Hepatocyte (in vitro differentiated cells): ENCODE measurements at regions not wholly inside any gene's neighbourhood (a gene's known extent, or its start where the extent isn't known, plus 50 kb on each side); places are given as distances from the start of the nearest gene placed in this dataset.
"Not testable (repeated sequence)": the region's sequence is repeated elsewhere in the genome, so short reads cannot be mapped to it uniquely, and the experiment has no call there.

Experiments used
- DNase-seq: peaks from one replicate; pipeline ENCODE4 v3.0.0-alpha.2; 2016; ENCODE audit warnings: low spot score
- H2AFZ ChIP-seq: fragments of 200-600 bp; sonication (generic); 2 replicates; pipeline ENCODE4 v1.6.0; 2016; ENCODE audit warnings: antibody characterized with exemption, mild to moderate bottlenecking
- H3K27ac ChIP-seq: fragments of 200-600 bp; sonication (generic); 2 replicates; pipeline ENCODE4 v1.5.1; 2016; ENCODE audit warnings: mild to moderate bottlenecking
- H3K27me3 ChIP-seq: fragments of 200-600 bp; sonication (generic); 2 replicates; pipeline ENCODE4 v1.6.1; 2016
- H3K36me3 ChIP-seq: fragments of 200-600 bp; sonication (generic); replicated peaks from 2 replicates; pipeline ENCODE4 v1.5.1; 2016; ENCODE audit warnings: low read depth; ENCODE audit not compliant: insufficient read depth
- H3K4me1 ChIP-seq: fragments of 200-600 bp; sonication (generic); 2 replicates; pipeline ENCODE4 v1.5.1; 2016; ENCODE audit warnings: mild to moderate bottlenecking, moderate library complexity; ENCODE audit not compliant: insufficient read depth
- H3K4me2 ChIP-seq: fragments of 200-600 bp; sonication (generic); 2 replicates; pipeline ENCODE4 v1.6.0; 2016
- H3K4me3 ChIP-seq: fragments of 200-600 bp; sonication (generic); 2 replicates; pipeline ENCODE4 v1.5.1; 2016; ENCODE audit warnings: mild to moderate bottlenecking
- H3K79me2 ChIP-seq: fragments of 200-600 bp; sonication (generic); 2 replicates; pipeline ENCODE4 v1.6.0; 2017; ENCODE audit warnings: mild to moderate bottlenecking
- H3K9me2 ChIP-seq: fragments of 200-600 bp; sonication (generic); replicated peaks from 2 replicates; pipeline ENCODE4 v1.6.0; 2017; ENCODE audit warnings: mild to moderate bottlenecking; ENCODE audit not compliant: insufficient read depth
- H3K9me3 ChIP-seq: fragments of 200-600 bp; sonication (generic); 2 replicates; pipeline ENCODE4 v1.5.1; 2016; ENCODE audit warnings: low read depth, mild to moderate bottlenecking
- H4K20me1 ChIP-seq: fragments of 200-600 bp; sonication (generic); 2 replicates; pipeline ENCODE4 v1.6.0; 2016; ENCODE audit warnings: mild to moderate bottlenecking; ENCODE audit not compliant: insufficient read depth, poor library complexity, severe bottlenecking
- CTCF ChIP-seq: fragments of 200-600 bp; sonication (generic); IDR thresholded peaks from 2 replicates; pipeline ENCODE4 v1.5.1; 2016; ENCODE audit warnings: antibody characterized with exemption, mild to moderate bottlenecking; ENCODE audit not compliant: poor library complexity
- EZH2 ChIP-seq: fragments of 200-600 bp; sonication (generic); IDR thresholded peaks from 2 replicates; pipeline ENCODE4 v1.6.1; 2016; ENCODE audit warnings: antibody characterized with exemption, mild to moderate bottlenecking, borderline replicate concordance
- EZH2phosphoT487 ChIP-seq: fragments of 200-600 bp; sonication (generic); IDR thresholded peaks from one replicate; pipeline ENCODE4 v1.6.1; 2018; ENCODE audit warnings: antibody characterized with exemption, mild to moderate bottlenecking, low read depth, moderate library complexity; ENCODE audit not compliant: unreplicated experiment, severe bottlenecking
- WGBS: methylation state at CpG from one replicate; pipeline ENCODE4 v1.1.6; 2016; ENCODE audit warnings: low lambda C conversion rate; ENCODE audit errors: missing lambda C conversion rate; 5-methylcytosine and 5-hydroxymethylcytosine counted together

DNA sequence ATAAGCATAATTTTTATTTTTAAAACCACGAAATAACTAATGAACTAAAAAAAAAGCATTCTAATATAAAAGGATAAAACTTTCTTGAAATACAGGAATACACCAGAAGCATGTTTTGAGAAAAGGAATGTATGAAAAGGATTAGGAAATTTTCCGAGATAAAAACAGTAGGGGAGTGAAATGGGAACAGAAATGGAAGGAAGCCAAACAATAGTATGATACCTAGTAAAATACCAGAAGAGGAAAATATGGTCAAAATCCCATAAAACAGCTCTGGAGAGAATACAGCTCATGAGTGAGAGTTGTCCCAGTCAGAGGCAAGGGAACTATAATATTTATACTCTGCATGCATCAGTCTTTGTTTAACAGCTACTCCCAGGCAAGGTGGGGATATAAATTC is 1016.2 kb downstream of the SLC6A15 start:
- H4K20me1 ChIP-seq: no peaks in the 10 kb centered on the region
- H3K4me1 ChIP-seq: no peaks in the 10 kb centered on the region
- 72% methylated on average over 2 of the region's 2 CpGs for WGBS
- no peak overlapping the region for H3K27ac ChIP-seq
- no peak for DNase-seq
- no peak overlapping the region for H3K4me2 ChIP-seq
- no peak overlapping the region for H3K4me3 ChIP-seq
- no peak overlapping the region for H2AFZ ChIP-seq
- no peaks in the 10 kb centered on the region for H3K9me3 ChIP-seq
- H3K9me2 ChIP-seq: no peaks in the 10 kb centered on the region
- H3K27me3 ChIP-seq: no peaks in the 10 kb centered on the region
- no peaks in the 10 kb centered on the region for H3K36me3 ChIP-seq
- no peaks in the 10 kb centered on the region for H3K79me2 ChIP-seq
- TF ChIP-seq EZH2 (no peak), EZH2phosphoT487 (no peak), CTCF (no peak)

DNA sequence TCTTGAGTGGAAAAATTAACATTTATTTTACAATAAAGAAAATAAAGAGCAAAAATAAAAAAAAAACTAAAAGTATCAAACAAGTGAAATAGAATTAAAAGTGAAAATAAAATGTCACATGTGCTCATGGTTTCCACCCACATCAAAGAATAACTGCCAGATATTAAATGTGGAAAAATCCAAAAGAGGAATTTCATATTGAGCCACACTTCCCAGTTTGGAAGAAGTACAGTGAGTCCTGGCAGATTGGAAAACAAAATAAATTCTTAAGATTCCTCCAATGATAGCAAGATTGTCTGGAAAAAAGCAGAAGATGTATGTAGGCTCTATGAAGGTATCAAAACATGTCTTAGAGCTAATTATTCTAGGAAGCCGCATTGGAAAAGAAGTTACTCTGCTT is 1019.5 kb downstream of the SLC6A15 start:
- Histone ChIP-seq H3K4me3 (no peak overlapping the region), H3K4me1 (no peaks in the 10 kb centered on the region), H3K27me3 (no peaks in the 10 kb centered on the region), H2AFZ (no peak overlapping the region), H3K9me3 (no peaks in the 10 kb centered on the region), H3K4me2 (no peak overlapping the region), H4K20me1 (no peaks in the 10 kb centered on the region), H3K36me3 (no peaks in the 10 kb centered on the region), H3K27ac (no peak overlapping the region), H3K79me2 (no peaks in the 10 kb centered on the region), H3K9me2 (no peaks in the 10 kb centered on the region)
- DNase-seq: no peak
- 92% methylated on average over 1 of the region's 1 CpG for WGBS
- TF ChIP-seq EZH2: no peak
- TF ChIP-seq CTCF: no peak
- TF ChIP-seq EZH2phosphoT487: no peak

DNA sequence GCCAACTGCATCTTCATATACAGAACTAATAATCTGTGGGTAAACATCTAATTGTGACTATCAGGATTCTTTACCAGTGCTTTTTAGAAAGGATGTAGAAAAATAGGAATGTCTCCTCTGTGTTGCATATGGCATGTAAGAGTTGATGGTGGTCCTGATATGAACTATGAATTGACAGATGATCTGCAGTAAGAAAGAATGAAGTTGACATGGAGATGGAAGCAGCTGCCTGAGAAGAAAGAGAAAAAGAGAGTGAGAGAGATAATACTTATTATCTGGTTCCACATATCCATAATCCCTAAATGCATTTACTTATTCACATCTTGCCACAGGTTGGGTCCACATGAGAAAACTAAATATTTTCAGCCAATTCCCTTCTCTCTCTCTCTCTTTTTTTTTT is 1022.9 kb downstream of the SLC6A15 start:
- H3K79me2 ChIP-seq: no peaks in the 10 kb centered on the region
- DNase-seq: no peak
- no peaks in the 10 kb centered on the region for H3K4me1 ChIP-seq
- TF ChIP-seq CTCF (no peak), EZH2 (no peak), EZH2phosphoT487 (no peak)
- no peak overlapping the region for H3K4me3 ChIP-seq
- no peak overlapping the region for H2AFZ ChIP-seq
- H3K27me3 ChIP-seq: no peaks in the 10 kb centered on the region
- H3K4me2 ChIP-seq: no peak overlapping the region
- H4K20me1 ChIP-seq: no peaks in the 10 kb centered on the region
- no peaks in the 10 kb centered on the region for H3K9me3 ChIP-seq
- no peak overlapping the region for H3K27ac ChIP-seq
- H3K9me2 ChIP-seq: no peaks in the 10 kb centered on the region
- H3K36me3 ChIP-seq: no peaks in the 10 kb centered on the region

GRCh38 chr12:83886479-83886878 is 1026.1 kb downstream of the SLC6A15 start:
- TF ChIP-seq EZH2phosphoT487 (no peak), EZH2 (no peak), CTCF (no peak)
- WGBS: 92% methylated on average over 3 of the region's 3 CpGs
- Histone ChIP-seq H3K9me3 (no peaks in the 10 kb centered on the region), H3K27me3 (no peaks in the 10 kb centered on the region), H4K20me1 (no peaks in the 10 kb centered on the region), H3K36me3 (no peaks in the 10 kb centered on the region), H3K4me3 (no peak overlapping the region), H3K4me2 (no peak overlapping the region), H3K9me2 (no peaks in the 10 kb centered on the region), H2AFZ (no peak overlapping the region), H3K79me2 (no peaks in the 10 kb centered on the region), H3K4me1 (no peaks in the 10 kb centered on the region), H3K27ac (no peak overlapping the region)
- no peak for DNase-seq

- H3K27me3 ChIP-seq, H3K9me2 ChIP-seq, H3K27ac ChIP-seq, H4K20me1 ChIP-seq, H2AFZ ChIP-seq, H3K9me3 ChIP-seq, DNase-seq, H3K4me1 ChIP-seq, H3K79me2 ChIP-seq, H3K4me3 ChIP-seq, H3K36me3 ChIP-seq, H3K4me2 ChIP-seq: not testable (repeated sequence)
- WGBS: 98% methylated on average over 20 of the region's 20 CpGs
Observed at GRCh38 chr12:83870921-83871599, 1041.5 kb downstream of the SLC6A15 start.
